Mammary epithelial cell (primary cell): ENCODE measurements at regions not wholly inside any gene's neighbourhood (a gene's known extent, or its start where the extent isn't known, plus 50 kb on each side); places are given as distances from the start of the nearest gene placed in this dataset.

ENCODE experiments used
- EZH2 ChIP-seq: IDR thresholded peaks from 2 replicates; pipeline ENCODE4 v1.6.1; 2012; ENCODE audit warnings: low read length, inconsistent platforms, borderline replicate concordance
- TF ChIP-seq, protein P1 (sequence below), 2 donors: IDR thresholded peaks in 1 of 2; conservative IDR thresholded peaks in 1 of 2; 2 replicates each; pipeline ENCODE4 v1.5.1; 2011 to 2012; ENCODE audit warnings: inconsistent platforms in 2 of 2, low read length in 2 of 2, mild to moderate bottlenecking in 2 of 2, control low read depth in 1 of 2, low read depth in 1 of 2; ENCODE audit not compliant: insufficient read depth in 1 of 2; ENCODE audit errors: extremely low read depth in 1 of 2

DNA sequence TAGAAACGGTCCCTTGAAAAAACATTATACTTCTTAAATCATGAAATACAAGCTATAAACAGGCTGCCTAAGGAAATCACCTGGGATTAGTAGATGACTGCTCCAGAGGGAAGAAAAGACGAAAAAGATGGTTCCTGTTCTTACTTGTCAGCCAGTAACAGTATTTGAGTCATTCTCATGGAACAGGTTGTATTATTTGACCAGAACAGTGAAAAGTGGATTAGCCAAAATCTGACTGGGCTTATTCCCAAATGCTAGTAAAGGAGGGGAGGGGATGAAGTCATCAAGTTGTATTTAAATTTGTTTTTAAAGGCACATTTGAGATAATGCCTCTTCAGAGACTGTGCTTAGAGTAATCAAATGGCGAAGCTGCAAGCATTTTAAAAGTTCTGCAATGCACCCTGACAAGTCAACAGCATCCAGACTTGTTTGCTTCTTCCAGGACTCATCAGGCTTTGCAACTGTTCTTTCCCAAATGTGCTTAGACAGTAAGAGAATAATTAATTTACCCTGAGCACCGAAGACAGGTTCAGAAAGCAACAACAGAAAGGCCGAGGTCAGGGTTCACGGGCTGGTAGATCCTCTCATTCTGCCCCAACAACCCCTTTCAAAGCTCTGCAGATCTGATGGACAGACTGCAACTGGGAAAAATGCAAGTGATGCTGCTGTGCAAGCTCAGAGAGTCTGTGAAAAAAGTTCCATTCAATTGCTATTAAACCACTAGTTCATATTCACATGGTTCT is 800.6 kb downstream of the KCTD16 start:
- TF ChIP-seq, protein P1, sequence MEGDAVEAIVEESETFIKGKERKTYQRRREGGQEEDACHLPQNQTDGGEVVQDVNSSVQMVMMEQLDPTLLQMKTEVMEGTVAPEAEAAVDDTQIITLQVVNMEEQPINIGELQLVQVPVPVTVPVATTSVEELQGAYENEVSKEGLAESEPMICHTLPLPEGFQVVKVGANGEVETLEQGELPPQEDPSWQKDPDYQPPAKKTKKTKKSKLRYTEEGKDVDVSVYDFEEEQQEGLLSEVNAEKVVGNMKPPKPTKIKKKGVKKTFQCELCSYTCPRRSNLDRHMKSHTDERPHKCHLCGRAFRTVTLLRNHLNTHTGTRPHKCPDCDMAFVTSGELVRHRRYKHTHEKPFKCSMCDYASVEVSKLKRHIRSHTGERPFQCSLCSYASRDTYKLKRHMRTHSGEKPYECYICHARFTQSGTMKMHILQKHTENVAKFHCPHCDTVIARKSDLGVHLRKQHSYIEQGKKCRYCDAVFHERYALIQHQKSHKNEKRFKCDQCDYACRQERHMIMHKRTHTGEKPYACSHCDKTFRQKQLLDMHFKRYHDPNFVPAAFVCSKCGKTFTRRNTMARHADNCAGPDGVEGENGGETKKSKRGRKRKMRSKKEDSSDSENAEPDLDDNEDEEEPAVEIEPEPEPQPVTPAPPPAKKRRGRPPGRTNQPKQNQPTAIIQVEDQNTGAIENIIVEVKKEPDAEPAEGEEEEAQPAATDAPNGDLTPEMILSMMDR (conservative IDR thresholded peaks at IDR 0.05 in 1 of 2, IDR thresholded peaks at IDR 0.05 in 1 of 2; ENCODE audit: extremely low read depth in 1 of 2, insufficient read depth in 1 of 2, low read depth in 1 of 2, low read length in 2 of 2), result no peak
- no peak for TF ChIP-seq EZH2
